Gastroesophageal sphincter (tissue), 3 donors: ENCODE measurements at regions not wholly inside any gene's neighbourhood (a gene's known extent, or its start where the extent isn't known, plus 50 kb on each side); places are given as distances from the start of the nearest gene placed in this dataset.

Experiments used
- POLR2A ChIP-seq, 2 donors: fragments of 450-650 bp; IDR thresholded peaks; one replicate each; pipeline ENCODE4 v1.6.1; 2017; ENCODE audit warnings: antibody characterized with exemption in 2 of 2, mild to moderate bottlenecking in 2 of 2, moderate library complexity in 1 of 2
- POLR2AphosphoS5 ChIP-seq: sonication (generic); formaldehyde crosslinking; IDR thresholded peaks from one replicate; pipeline ENCODE4 v1.6.1; 2017; ENCODE audit warnings: antibody characterized with exemption
- TF ChIP-seq, protein P1 (sequence below), 4 experiments: fragments of 200-600 bp in 2 of 4; fragments of 450-650 bp in 2 of 4; sonication (generic) in 1 of 4; IDR thresholded peaks; one replicate each; pipeline ENCODE4 v1.5.1; 2017 to 2019; ENCODE audit warnings: antibody characterized with exemption in 4 of 4, mild to moderate bottlenecking in 2 of 4, moderate library complexity in 2 of 4

- TF ChIP-seq, protein P1, sequence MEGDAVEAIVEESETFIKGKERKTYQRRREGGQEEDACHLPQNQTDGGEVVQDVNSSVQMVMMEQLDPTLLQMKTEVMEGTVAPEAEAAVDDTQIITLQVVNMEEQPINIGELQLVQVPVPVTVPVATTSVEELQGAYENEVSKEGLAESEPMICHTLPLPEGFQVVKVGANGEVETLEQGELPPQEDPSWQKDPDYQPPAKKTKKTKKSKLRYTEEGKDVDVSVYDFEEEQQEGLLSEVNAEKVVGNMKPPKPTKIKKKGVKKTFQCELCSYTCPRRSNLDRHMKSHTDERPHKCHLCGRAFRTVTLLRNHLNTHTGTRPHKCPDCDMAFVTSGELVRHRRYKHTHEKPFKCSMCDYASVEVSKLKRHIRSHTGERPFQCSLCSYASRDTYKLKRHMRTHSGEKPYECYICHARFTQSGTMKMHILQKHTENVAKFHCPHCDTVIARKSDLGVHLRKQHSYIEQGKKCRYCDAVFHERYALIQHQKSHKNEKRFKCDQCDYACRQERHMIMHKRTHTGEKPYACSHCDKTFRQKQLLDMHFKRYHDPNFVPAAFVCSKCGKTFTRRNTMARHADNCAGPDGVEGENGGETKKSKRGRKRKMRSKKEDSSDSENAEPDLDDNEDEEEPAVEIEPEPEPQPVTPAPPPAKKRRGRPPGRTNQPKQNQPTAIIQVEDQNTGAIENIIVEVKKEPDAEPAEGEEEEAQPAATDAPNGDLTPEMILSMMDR (IDR thresholded peaks at IDR 0.05), result no peak
- TF ChIP-seq POLR2AphosphoS5 (no peak), POLR2A (IDR thresholded peaks at IDR 0.05) (no peak)
Measured at GRCh38 chr15:62483814-62484213, 318.7 kb upstream of the C2CD4B start.
